Embryonic facial prominence (tissue), 1 donor: ENCODE measurements at regions not wholly inside any gene's neighbourhood (a gene's known extent, or its start where the extent isn't known, plus 50 kb on each side); places are given as distances from the start of the nearest gene placed in this dataset.
"Not testable (repeated sequence)": the region's sequence is repeated elsewhere in the genome, so short reads cannot be mapped to it uniquely, and the experiment has no call there.

ENCODE experiments used
- DNase-seq: peaks from one replicate; pipeline ENCODE4 v3.0.0-alpha.2; 2016; ENCODE audit errors: extremely low spot score

DNA sequence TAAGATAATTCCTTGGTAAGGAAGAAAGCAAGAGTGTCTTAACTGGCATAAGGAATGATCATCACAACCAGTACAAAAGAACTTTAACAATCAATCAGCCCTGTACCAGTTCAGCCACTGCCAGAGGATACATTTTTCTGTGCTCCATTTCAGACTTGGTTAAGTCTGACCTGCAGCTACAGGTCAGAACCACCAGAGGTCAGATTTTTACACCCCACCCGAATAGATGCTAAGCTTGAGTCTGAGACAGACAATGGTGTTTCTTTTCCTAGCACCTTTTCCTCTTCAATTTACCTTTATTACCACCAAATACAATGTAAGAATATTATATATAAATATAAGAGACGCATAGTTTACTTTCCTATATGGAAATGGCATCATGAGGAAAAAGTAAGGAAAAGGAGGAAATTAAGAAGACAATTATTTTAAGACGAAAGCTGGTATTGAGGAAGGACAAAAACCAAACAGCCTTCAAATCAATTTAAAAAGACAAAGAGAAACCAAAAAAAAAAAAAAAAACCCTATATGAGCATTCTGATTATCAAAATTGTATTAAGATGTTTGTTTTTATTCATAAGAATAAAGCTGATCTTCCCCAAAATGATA lies 215.3 kb upstream of the TTC29 start:
- DNase-seq = peak; percentile 29

DNA sequence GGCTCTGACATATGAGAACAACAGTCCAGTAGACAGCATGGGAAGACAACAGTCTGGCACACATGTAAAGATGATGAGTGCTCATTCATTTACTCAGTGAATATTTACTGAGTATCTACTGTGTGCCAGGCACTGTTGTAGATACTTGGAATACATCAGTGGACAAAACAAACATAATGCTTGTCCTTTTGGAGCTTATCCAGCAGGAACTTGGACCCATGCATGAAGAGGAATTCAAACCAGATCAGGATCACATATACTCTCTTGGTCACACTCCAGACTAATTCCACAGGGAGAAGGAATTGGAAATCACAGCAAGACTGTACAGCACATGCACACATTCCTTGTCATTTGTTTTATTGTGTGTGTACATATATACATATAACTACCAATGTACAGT lies 217.6 kb upstream of the TTC29 start:
- no peak for DNase-seq

- not testable (repeated sequence) for DNase-seq
These were observed 222.5 kb upstream of the TTC29 start for GRCh38 chr4:147168200-147168599.

- DNase-seq = no peak
These were observed 227.7 kb upstream of the TTC29 start for GRCh38 chr4:147173322-147173721.

DNA sequence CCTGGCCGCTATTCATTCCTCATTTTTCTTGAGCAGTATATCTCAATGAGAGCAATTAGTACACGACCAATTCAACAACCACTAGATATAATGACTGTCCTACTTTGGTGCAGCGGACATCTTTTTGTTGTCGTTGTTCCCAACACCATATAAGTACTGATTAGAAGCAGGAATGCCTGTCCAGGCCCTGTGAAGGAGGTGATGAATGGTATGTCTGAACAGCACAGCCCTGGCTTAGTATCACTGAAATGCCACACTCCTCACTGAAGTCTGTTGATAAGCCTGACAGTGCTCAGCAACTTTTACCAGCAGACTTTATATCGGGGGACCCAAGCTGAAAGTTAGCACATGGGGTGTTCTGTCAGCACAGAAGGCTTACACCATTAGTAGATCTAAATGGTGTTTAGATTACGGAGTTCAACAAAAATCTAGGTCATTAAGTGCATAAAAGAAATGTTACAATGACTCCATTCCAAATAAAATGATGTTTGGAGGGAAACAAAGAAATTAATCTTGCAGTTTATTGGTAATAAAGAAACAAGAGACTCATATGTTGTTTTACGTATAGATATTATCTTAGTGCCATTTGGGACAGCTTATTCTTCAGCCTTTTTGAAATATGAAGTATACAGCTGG lies 228.3 kb upstream of the TTC29 start:
- no peak for DNase-seq

DNA sequence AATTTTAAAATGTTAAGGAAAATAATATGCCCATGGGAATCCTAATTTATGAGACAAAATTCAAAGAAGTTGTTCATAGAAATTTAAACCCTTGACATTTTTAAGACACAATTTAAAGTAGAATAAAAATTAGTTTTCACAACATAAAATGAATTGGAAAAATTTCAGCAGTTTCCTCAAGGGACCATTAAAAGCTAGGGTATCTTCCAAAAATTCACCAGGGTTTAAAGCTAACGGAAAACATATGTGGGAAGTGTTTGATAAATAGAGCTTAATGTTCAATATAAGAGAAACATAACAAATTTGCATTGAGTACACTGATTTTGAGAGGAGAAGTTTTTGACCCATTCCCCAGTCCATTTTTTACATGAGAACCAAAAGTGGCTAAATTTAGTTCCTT lies 228.9 kb upstream of the TTC29 start:
- no peak for DNase-seq

GRCh38 chr4:147175460-147176025 lies 229.9 kb upstream of the TTC29 start:
- no peak for DNase-seq

DNA sequence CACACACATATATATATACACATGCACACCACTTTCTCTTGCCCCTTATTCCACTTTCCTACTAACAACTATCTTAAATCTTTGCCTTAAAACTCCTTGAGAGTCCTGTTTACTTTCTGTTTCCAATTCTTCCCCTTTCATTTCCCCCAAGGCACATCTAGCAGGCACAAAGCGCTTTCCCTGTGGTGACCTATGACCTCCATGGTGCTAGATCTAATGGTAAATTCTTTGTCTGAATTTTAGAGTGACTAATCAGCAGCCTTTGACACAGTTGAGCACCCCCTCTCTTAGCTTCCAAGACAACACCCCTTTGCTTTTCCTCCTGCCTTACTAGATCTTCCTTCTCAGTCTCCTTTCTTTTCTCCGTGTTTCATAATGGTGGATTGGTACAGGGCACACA lies 236.4 kb upstream of the TTC29 start:
- DNase-seq = no peak

DNA sequence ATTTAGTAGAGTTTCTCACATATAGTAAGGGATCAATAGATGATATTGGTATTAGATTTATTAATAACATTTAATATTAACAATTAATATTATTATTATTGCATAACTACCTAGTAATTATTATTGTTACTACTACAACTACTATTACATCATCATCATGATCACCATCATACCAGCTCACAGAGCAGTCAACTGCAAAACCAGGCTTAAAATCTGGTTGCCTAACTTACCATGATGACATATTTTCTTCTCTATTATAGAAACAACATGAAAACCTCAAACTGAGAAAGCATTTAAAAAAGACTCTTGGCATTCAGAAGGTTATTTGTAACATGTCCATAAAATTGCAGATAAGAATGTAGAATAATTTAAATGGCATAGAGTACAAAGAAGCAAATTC lies 247.0 kb upstream of the TTC29 start:
- DNase-seq = no peak

- DNase-seq = no peak
These were observed 248.4 kb upstream of the TTC29 start for GRCh38 chr4:147194114-147194513.

DNA sequence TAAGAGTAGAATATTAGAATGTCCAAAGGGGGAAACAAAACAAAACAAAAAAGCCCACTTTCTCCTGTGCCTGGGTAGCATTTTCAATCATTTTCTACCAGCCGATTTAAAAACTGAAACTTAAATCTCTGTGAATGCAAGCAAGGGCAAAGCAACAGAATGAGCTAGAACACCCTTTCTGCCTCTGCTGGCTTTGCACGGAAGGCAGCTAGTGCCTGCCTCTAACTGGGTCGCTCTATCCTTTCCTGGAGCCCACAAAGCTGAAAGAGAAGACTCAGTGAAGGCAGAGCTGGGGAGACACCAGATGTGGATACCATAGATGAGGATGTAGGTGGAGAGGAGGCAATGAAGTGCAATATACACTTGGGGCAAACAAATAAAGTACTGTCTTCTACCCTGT lies 248.9 kb upstream of the TTC29 start:
- no peak for DNase-seq

GRCh38 chr4:147195386-147195785 lies 249.7 kb upstream of the TTC29 start:
- DNase-seq = no peak

DNA sequence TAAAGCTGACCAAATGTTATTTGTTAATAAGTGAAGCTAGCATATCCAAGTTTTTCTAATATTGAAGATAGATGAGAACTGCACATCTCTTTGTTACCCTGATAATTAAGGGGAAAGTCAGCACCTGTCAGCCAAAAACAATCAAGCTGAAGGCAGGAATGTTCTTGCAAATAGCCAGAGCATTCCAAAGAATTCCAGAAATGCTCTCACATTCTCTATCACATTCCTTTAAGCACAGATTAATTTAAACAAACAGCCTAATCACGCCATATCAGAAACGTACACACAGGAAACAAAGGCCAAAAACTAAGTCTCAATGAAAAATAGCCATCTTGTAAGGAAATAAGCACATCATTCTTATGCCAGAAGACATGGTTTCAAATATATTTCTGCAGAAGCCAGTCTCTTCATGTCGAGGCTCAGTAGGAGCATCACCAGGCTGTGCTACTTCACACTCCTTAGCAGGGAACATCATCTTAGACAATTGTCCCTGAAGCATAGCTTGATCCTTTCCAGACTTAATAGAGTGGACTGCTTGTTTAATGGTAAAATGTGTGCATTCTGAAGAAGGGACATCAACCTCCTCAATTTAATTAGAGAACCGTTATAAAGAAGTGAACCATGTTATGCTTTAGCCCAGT lies 252.9 kb upstream of the TTC29 start:
- DNase-seq = no peak

DNA sequence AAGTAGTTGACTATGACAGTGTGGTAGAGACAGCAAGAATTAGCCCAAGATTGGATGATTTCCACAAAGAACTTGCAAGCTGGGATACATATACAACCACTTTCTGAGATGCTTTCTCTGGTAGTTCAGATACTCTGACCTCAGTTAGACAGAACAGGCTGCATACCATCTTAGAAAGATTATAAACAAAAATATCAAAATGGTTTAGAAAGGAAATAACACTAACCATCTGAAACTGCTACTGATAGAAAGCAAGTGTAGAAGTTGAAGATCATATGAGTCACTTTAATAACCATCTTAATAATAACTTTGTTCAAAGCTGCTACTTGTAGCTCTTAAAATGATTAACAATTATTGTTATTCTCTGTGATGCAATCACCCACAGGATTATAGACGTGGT lies 255.4 kb upstream of the TTC29 start:
- DNase-seq = no peak

- no peak for DNase-seq
These were observed 261.1 kb upstream of the TTC29 start for GRCh38 chr4:147206807-147207206.

GRCh38 chr4:147207911-147208310 lies 262.2 kb upstream of the TTC29 start:
- no peak for DNase-seq

DNA sequence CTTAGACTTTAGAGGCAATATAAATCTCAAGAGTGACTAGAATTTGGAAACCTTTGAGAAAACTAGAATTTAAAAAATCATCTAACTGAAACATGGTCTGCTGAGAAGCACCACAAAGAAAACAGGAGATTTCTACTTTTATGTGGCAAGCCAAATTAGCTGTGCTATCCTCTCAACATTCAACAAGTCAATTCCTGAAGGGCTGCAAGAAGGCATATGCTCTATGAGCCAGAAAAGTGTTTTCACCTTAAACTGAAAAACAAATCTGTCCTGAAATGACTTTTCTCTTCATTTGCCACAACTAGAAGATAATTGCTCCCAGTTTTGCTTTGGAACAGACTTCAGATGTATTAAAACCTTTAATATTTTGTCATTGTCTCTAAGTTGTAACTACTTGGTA lies 263.2 kb upstream of the EDNRA start:
- no peak for DNase-seq

DNA sequence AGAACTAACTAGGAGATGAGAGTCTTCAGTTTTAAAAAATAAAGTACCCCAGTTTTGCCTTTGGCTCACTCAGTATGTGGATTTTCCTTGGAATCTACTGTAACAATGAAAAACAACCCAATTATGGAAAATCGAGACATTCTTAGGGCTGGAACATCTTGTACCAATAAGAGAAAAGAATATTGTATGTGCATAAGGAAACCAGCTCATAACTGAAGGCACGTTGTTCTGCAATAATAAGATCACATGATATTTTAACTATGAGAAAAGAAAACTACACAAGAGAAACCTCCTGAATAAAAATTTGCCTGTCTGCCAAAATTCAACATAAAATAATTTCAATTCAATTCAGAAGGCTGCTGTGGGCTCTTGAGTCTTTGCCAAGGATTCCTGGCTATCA lies 261.8 kb upstream of the EDNRA start:
- DNase-seq = peak; percentile 72

DNA sequence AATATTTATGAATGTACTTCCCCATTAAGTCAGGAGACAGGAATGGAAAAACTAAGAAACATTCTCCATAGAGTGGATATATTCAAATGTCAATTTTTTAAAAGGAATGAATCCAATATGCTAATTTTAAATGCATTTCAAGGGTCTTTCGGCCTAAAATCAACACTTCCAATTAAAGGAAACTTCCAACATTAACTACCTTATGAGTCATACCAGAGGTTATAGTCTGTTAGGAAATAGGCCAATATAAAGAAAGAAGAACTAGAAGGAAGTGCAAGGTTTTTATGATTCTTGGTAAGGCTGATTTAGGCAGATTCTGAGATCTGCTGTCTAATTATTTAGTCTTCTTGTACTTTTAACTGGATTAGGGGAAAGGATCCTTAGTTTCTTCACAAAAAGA lies 260.1 kb upstream of the EDNRA start:
- DNase-seq = no peak

DNA sequence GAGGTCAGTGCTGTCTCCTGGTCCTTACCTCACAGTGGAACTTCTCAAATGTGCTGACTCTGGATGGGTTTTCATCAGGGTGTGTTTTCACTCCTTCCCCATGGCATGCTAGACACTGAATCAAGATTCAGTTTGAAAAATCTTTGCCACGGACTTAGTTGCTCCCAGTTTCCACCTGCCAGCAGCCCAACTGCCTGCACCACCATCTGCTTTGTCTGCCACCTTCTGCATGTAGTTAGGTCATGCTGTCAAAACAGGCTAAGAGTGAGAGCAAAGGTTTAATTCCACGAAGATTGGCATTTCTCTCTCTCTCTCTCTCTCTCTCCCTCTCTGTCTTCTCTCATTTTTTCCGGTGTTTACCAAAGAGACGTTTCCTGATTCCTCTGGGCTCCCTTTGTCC lies 258.0 kb upstream of the EDNRA start:
- no peak for DNase-seq

- no peak for DNase-seq
These were observed 257.3 kb upstream of the EDNRA start for GRCh38 chr4:147223576-147223975.

DNA sequence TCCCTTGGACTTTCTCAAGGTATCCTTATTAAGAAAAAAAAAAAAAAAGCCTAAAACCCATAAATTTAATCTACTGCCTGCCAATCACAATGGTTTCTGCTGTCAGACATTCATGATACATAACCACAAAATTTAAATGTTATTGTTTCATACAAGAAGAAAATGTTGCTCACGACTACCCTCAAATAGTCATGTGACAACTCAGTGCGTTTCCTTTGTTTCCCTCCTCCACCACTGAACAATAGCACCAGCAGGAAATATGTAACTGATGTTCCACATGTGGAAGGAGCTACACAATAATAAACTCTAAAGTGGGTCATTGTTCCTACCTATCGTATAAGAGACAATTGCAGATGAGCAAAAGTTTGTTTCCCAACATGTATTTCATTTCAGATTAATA lies 244.1 kb upstream of the EDNRA start:
- no peak for DNase-seq

GRCh38 chr4:147244786-147245185 lies 236.1 kb upstream of the EDNRA start:
- peak; percentile 19 for DNase-seq
